ENCODE measurements at regions not wholly inside any gene's neighbourhood (a gene's known extent, or its start where the extent isn't known, plus 50 kb on each side); places are given as distances from the start of the nearest gene placed in this dataset.

DNA sequence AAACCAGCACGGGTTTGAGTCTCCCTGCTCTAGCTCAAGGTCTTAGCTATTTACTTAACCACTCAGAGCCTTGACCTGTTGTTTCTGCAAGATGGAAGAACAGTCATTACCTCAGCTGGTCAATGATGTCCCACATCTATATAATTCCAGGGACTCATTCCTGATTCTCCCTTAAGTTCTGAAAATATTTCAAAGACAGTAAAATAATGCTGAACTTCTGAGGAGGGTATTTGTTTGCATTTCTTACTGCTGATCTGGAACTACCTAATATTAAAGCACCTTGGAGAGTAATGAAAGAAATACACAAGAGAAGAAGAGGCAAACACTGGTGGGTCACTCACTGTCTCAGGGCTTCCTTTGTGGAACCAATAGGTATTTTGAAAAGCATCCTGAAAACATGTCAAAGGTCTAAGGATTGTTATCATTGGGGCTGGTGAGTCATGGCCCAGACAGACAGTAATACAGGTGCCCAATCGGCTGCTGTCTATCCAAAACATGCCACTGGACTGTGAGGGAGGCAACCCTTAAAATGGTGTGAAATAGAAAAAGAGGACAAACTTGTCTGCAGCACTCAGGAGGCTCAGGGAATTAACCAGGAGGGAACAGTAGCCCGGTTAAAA lies 88.7 kb upstream of the EGLN3 start:
- no peak for TF ChIP-seq CTCF (IDR thresholded peaks at IDR 0.05; ENCODE audit: low read depth, low read length, poor library complexity, severe bottlenecking)
- no peak for TF ChIP-seq EZH2phosphoT487 (IDR thresholded peaks at IDR 0.05; ENCODE audit: borderline replicate concordance, low read length)
